Kidney (tissue), 13 donors: ENCODE measurements at regions not wholly inside any gene's neighbourhood (a gene's known extent, or its start where the extent isn't known, plus 50 kb on each side); places are given as distances from the start of the nearest gene placed in this dataset.

Experiments used
- DNase-seq, 5 donors: peaks; one replicate each; pipeline ENCODE4 v3.0.0-alpha.2; 2013 to 2020
- FAIRE-seq: peaks from 2 replicates; lab custom pipeline; 2012; peaks lifted over from hg19 to GRCh38; lab: Jason Lieb, UNC
- H3K27ac ChIP-seq, 2 donors: one replicate each; pipeline ENCODE4 v1.7.0; 2013; ENCODE audit warnings: low read depth in 2 of 2, low read length in 2 of 2, inconsistent platforms in 1 of 2
- H3K27me3 ChIP-seq: one replicate; pipeline ENCODE4 v1.7.1; 2013; ENCODE audit warnings: low read length, inconsistent platforms; ENCODE audit not compliant: control insufficient read depth, insufficient read depth
- H3K36me3 ChIP-seq, 3 donors: one replicate each; pipeline versions ENCODE4 v1.7.0 to v1.7.1; 2013; ENCODE audit warnings: low read length in 3 of 3, control low read depth in 1 of 3, inconsistent platforms in 1 of 3; ENCODE audit not compliant: insufficient read depth in 3 of 3, control insufficient read depth in 2 of 3
- H3K4me1 ChIP-seq, 3 donors: one replicate each; pipeline versions ENCODE4 v1.7.0 to v1.7.1; 2013; ENCODE audit warnings: low read length in 3 of 3, inconsistent platforms in 1 of 3, low read depth in 1 of 3; ENCODE audit not compliant: control insufficient read depth in 2 of 3, insufficient read depth in 2 of 3
- H3K4me3 ChIP-seq, 3 donors: one replicate each; pipeline versions ENCODE4 v1.7.0 to v1.8.1; 2013; ENCODE audit warnings: low read length in 3 of 3, control low read depth in 1 of 3, inconsistent platforms in 1 of 3
- H3K9ac ChIP-seq, 3 donors: one replicate each; pipeline versions ENCODE4 v1.7.0 to v1.7.1; 2013; ENCODE audit warnings: low read length in 3 of 3, control low read depth in 1 of 3, inconsistent platforms in 1 of 3
- H3K9me3 ChIP-seq, 3 donors: one replicate each; pipeline versions ENCODE4 v1.7.0 to v1.7.1; 2013; ENCODE audit warnings: low read length in 3 of 3, control low read depth in 1 of 3, inconsistent platforms in 1 of 3; ENCODE audit not compliant: control insufficient read depth in 2 of 3, insufficient read depth in 1 of 3
- CTCF ChIP-seq: IDR thresholded peaks from 3 replicates; pipeline ENCODE4 v1.5.1; 2012; ENCODE audit warnings: mild to moderate bottlenecking, moderate library complexity, borderline replicate concordance; ENCODE audit not compliant: insufficient read depth; ENCODE audit errors: extremely low read depth
- intact Hi-C: fragments of 100-400 bp; cut with DNase I; formaldehyde crosslinking; loops from one replicate; pipeline ENCODE4 v1.11.1; 2022
- donor health status: control.
- donor health status: control.
- donor health status: control.
- donor health status: control.
- donor health status: control.
- donor health status: DM: yes; HTN: yes; CAD: no.
- donor health status: Normal renal cell carcinoma (clear cell type).

- Histone ChIP-seq H3K27me3 (no peaks in the 10 kb centered on the region), H3K36me3 (peaks cover 0 to 4% (median 0%) of the 10 kb centered on the region in 3 donors), H3K4me3 (no peak overlapping the region), H3K9me3 (peaks cover 0 to 2% (median 0%) of the 10 kb centered on the region in 3 donors), H3K27ac (no peak overlapping the region), H3K9ac (no peak overlapping the region), H3K4me1 (no peaks in the 10 kb centered on the region)
- intact Hi-C loops = no loop called here
- no peak for FAIRE-seq
- peak in 4 of 5 donors; percentile 52 to 83 (median 70) for DNase-seq
- no peak for TF ChIP-seq CTCF
These were observed 104.4 kb upstream of the TWIST2 start for GRCh38 chr2:238743243-238744065.

- intact Hi-C loops = no loop called here
- FAIRE-seq = no peak
These were observed 102.9 kb upstream of the TWIST2 start for GRCh38 chr2:238744951-238745350.

DNA sequence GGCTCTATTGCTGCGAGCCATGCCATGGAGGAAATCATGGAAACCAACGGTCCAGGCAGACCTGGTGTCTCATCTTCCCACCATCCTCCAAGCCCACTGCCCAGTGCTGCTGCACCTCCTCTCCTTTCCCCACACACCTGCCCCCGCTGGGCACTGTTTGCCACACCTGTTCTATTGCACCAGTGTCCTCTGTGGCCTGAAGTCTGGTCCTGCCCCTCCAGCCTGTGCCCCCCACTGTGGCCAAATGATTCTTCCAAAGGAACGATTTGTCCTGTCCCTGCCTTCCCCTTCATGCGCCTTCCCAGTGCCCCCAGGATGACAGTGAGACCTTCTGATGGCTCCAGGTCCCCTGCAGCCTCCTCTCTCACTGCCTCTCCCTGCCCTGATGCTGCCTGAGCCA is 101.9 kb upstream of the TWIST2 start:
- Histone ChIP-seq H3K4me1 (no peaks in the 10 kb centered on the region), H3K9ac (no peak overlapping the region), H3K27me3 (no peaks in the 10 kb centered on the region), H3K36me3 (peaks cover 0 to 4% (median 0%) of the 10 kb centered on the region in 3 donors), H3K9me3 (peaks cover 0 to 6% (median 2%) of the 10 kb centered on the region in 3 donors), H3K27ac (no peak overlapping the region), H3K4me3 (no peak overlapping the region)
- intact Hi-C loops = no loop called here
- FAIRE-seq = no peak
- no peak for DNase-seq
- TF ChIP-seq CTCF = no peak

More at GRCh38 chr2:238744951-238745350, 102.9 kb upstream of the TWIST2 start:
- no peak for TF ChIP-seq CTCF
- H3K9ac ChIP-seq = no peak overlapping the region
- peaks cover 0 to 4% (median 0%) of the 10 kb centered on the region in 3 donors for H3K36me3 ChIP-seq
- peaks cover 0 to 2% (median 1%) of the 10 kb centered on the region in 3 donors for H3K9me3 ChIP-seq
- H3K4me1 ChIP-seq = no peaks in the 10 kb centered on the region
- H3K27me3 ChIP-seq = no peaks in the 10 kb centered on the region
- no peak overlapping the region for H3K27ac ChIP-seq
- no peak for DNase-seq
- no peak overlapping the region for H3K4me3 ChIP-seq
